Kidney (tissue), 13 donors: ENCODE measurements at regions not wholly inside any gene's neighbourhood (a gene's known extent, or its start where the extent isn't known, plus 50 kb on each side); places are given as distances from the start of the nearest gene placed in this dataset.
A peak's percentile ranks its signal among the peaks of the same experiment; 100 is the strongest.

ENCODE experiments used
- DNase-seq, 5 donors: peaks; one replicate each; pipeline ENCODE4 v3.0.0-alpha.2; 2013 to 2020
- FAIRE-seq: peaks from 2 replicates; lab custom pipeline; 2012; peaks lifted over from hg19 to GRCh38; lab: Jason Lieb, UNC
- H3K27ac ChIP-seq, 2 donors: one replicate each; pipeline ENCODE4 v1.7.0; 2013; ENCODE audit warnings: low read depth in 2 of 2, low read length in 2 of 2, inconsistent platforms in 1 of 2
- H3K27me3 ChIP-seq: one replicate; pipeline ENCODE4 v1.7.1; 2013; ENCODE audit warnings: low read length, inconsistent platforms; ENCODE audit not compliant: control insufficient read depth, insufficient read depth
- H3K36me3 ChIP-seq, 3 donors: one replicate each; pipeline versions ENCODE4 v1.7.0 to v1.7.1; 2013; ENCODE audit warnings: low read length in 3 of 3, control low read depth in 1 of 3, inconsistent platforms in 1 of 3; ENCODE audit not compliant: insufficient read depth in 3 of 3, control insufficient read depth in 2 of 3
- H3K4me1 ChIP-seq, 3 donors: one replicate each; pipeline versions ENCODE4 v1.7.0 to v1.7.1; 2013; ENCODE audit warnings: low read length in 3 of 3, inconsistent platforms in 1 of 3, low read depth in 1 of 3; ENCODE audit not compliant: control insufficient read depth in 2 of 3, insufficient read depth in 2 of 3
- H3K4me3 ChIP-seq, 3 donors: one replicate each; pipeline versions ENCODE4 v1.7.0 to v1.8.1; 2013; ENCODE audit warnings: low read length in 3 of 3, control low read depth in 1 of 3, inconsistent platforms in 1 of 3
- H3K9ac ChIP-seq, 3 donors: one replicate each; pipeline versions ENCODE4 v1.7.0 to v1.7.1; 2013; ENCODE audit warnings: low read length in 3 of 3, control low read depth in 1 of 3, inconsistent platforms in 1 of 3
- H3K9me3 ChIP-seq, 3 donors: one replicate each; pipeline versions ENCODE4 v1.7.0 to v1.7.1; 2013; ENCODE audit warnings: low read length in 3 of 3, control low read depth in 1 of 3, inconsistent platforms in 1 of 3; ENCODE audit not compliant: control insufficient read depth in 2 of 3, insufficient read depth in 1 of 3
- CTCF ChIP-seq: IDR thresholded peaks from 3 replicates; pipeline ENCODE4 v1.5.1; 2012; ENCODE audit warnings: mild to moderate bottlenecking, moderate library complexity, borderline replicate concordance; ENCODE audit not compliant: insufficient read depth; ENCODE audit errors: extremely low read depth
- intact Hi-C: fragments of 100-400 bp; cut with DNase I; formaldehyde crosslinking; loops from one replicate; pipeline ENCODE4 v1.11.1; 2022
- donor health status: control.
- donor health status: control.
- donor health status: control.
- donor health status: control.
- donor health status: control.
- donor health status: DM: yes; HTN: yes; CAD: no.
- donor health status: Normal renal cell carcinoma (clear cell type).

GRCh38 chr10:4117604-4118003 is 332.6 kb upstream of the KLF6 start:
- Histone ChIP-seq H3K4me3 (no peak overlapping the region), H3K9ac (no peak overlapping the region), H3K27ac (no peak overlapping the region), H3K9me3 (no peaks in the 10 kb centered on the region), H3K27me3 (no peaks in the 10 kb centered on the region), H3K4me1 (no peaks in the 10 kb centered on the region), H3K36me3 (no peaks in the 10 kb centered on the region)
- intact Hi-C loops, result no loop called here
- FAIRE-seq (no peak), DNase-seq (no peak)
- no peak for TF ChIP-seq CTCF

GRCh38 chr10:4111643-4112042 is 326.6 kb upstream of the KLF6 start:
- DNase-seq, result peak in 1 of 5 donors; percentile 9
- Histone ChIP-seq H3K36me3 (no peaks in the 10 kb centered on the region), H3K4me3 (no peak overlapping the region), H3K4me1 (no peaks in the 10 kb centered on the region), H3K27ac (no peak overlapping the region), H3K9me3 (no peaks in the 10 kb centered on the region), H3K27me3 (no peaks in the 10 kb centered on the region), H3K9ac (no peak overlapping the region)
- no peak for TF ChIP-seq CTCF
- intact Hi-C loops, result no loop called here
- FAIRE-seq, result peak; percentile 74

- no peaks in the 10 kb centered on the region for H3K4me1 ChIP-seq
- no peak overlapping the region for H3K27ac ChIP-seq
- H3K4me3 ChIP-seq, result no peak overlapping the region
- intact Hi-C loops, result no loop called here
- no peak overlapping the region for H3K9ac ChIP-seq
- no peaks in the 10 kb centered on the region for H3K27me3 ChIP-seq
- no peaks in the 10 kb centered on the region for H3K36me3 ChIP-seq
- TF ChIP-seq CTCF, result no peak
- H3K9me3 ChIP-seq, result no peaks in the 10 kb centered on the region
- DNase-seq (no peak), FAIRE-seq (no peak)
Observed at GRCh38 chr10:4109469-4109868, 324.5 kb upstream of the KLF6 start.

- no peak for FAIRE-seq
- peak in 1 of 5 donors; percentile 15 for DNase-seq
- H3K4me1 ChIP-seq, result no peaks in the 10 kb centered on the region
- H3K4me3 ChIP-seq, result no peak overlapping the region
- H3K27me3 ChIP-seq, result no peaks in the 10 kb centered on the region
- intact Hi-C loops, result no loop called here
- no peaks in the 10 kb centered on the region for H3K36me3 ChIP-seq
- H3K27ac ChIP-seq, result no peak overlapping the region
- no peaks in the 10 kb centered on the region for H3K9me3 ChIP-seq
- H3K9ac ChIP-seq, result no peak overlapping the region
- TF ChIP-seq CTCF, result no peak
Observed at GRCh38 chr10:4108693-4109092, 323.7 kb upstream of the KLF6 start.
